Astrocyte (in vitro differentiated cells and primary cell): ENCODE measurements at regions not wholly inside any gene's neighbourhood (a gene's known extent, or its start where the extent isn't known, plus 50 kb on each side); places are given as distances from the start of the nearest gene placed in this dataset.

Experiments used
- EZH2 ChIP-seq: IDR thresholded peaks from 2 replicates; pipeline ENCODE4 v1.6.1; 2012; ENCODE audit warnings: mild to moderate bottlenecking, low read length, inconsistent platforms; ENCODE audit not compliant: insufficient read depth
- TF ChIP-seq, protein P1 (sequence below): IDR thresholded peaks from 2 replicates; pipeline ENCODE4 v1.5.1; 2011; ENCODE audit warnings: low read depth, mild to moderate bottlenecking, inconsistent platforms, low read length, moderate library complexity; ENCODE audit not compliant: insufficient read depth

DNA sequence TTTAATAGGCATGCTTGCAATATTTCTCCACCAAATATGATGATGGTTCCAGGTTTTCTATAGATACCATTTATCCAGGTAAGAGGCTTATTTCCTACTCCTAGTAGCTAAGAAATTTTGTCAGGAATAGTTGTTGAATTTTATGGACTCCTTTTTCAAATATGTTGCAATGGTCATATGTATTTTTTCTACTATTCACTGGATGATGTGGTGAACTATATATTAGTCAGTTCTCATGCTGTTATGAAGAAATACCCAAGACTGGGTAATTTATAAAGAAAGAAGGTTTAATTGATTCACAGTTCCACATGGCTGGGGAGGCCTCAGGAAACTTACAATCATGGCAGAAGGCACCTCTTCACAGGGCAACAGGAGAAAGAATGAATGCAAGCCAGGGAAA is 141.1 kb upstream of the NR3C1 start:
- TF ChIP-seq, protein P1, sequence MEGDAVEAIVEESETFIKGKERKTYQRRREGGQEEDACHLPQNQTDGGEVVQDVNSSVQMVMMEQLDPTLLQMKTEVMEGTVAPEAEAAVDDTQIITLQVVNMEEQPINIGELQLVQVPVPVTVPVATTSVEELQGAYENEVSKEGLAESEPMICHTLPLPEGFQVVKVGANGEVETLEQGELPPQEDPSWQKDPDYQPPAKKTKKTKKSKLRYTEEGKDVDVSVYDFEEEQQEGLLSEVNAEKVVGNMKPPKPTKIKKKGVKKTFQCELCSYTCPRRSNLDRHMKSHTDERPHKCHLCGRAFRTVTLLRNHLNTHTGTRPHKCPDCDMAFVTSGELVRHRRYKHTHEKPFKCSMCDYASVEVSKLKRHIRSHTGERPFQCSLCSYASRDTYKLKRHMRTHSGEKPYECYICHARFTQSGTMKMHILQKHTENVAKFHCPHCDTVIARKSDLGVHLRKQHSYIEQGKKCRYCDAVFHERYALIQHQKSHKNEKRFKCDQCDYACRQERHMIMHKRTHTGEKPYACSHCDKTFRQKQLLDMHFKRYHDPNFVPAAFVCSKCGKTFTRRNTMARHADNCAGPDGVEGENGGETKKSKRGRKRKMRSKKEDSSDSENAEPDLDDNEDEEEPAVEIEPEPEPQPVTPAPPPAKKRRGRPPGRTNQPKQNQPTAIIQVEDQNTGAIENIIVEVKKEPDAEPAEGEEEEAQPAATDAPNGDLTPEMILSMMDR, result no peak
- no peak for TF ChIP-seq EZH2
